Uterus (tissue), 2 donors: ENCODE measurements at regions not wholly inside any gene's neighbourhood (a gene's known extent, or its start where the extent isn't known, plus 50 kb on each side); places are given as distances from the start of the nearest gene placed in this dataset.

ENCODE experiments used
- POLR2A ChIP-seq, 2 donors: fragments of 450-650 bp; IDR thresholded peaks; one replicate each; pipeline ENCODE4 v1.6.1; 2016; ENCODE audit warnings: antibody characterized with exemption in 2 of 2, mild to moderate bottlenecking in 1 of 2, moderate library complexity in 1 of 2
- TF ChIP-seq, protein P1 (sequence below), 4 experiments: fragments of 200-600 bp in 2 of 4; fragments of 450-650 bp in 2 of 4; sonication (generic) in 2 of 4; IDR thresholded peaks; one replicate each; pipeline ENCODE4 v1.5.1; 2016 to 2019; ENCODE audit warnings: antibody characterized with exemption in 4 of 4, mild to moderate bottlenecking in 2 of 4, moderate library complexity in 1 of 4

- TF ChIP-seq, protein P1, sequence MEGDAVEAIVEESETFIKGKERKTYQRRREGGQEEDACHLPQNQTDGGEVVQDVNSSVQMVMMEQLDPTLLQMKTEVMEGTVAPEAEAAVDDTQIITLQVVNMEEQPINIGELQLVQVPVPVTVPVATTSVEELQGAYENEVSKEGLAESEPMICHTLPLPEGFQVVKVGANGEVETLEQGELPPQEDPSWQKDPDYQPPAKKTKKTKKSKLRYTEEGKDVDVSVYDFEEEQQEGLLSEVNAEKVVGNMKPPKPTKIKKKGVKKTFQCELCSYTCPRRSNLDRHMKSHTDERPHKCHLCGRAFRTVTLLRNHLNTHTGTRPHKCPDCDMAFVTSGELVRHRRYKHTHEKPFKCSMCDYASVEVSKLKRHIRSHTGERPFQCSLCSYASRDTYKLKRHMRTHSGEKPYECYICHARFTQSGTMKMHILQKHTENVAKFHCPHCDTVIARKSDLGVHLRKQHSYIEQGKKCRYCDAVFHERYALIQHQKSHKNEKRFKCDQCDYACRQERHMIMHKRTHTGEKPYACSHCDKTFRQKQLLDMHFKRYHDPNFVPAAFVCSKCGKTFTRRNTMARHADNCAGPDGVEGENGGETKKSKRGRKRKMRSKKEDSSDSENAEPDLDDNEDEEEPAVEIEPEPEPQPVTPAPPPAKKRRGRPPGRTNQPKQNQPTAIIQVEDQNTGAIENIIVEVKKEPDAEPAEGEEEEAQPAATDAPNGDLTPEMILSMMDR (IDR thresholded peaks at IDR 0.05), result no peak
- no peak for TF ChIP-seq POLR2A (IDR thresholded peaks at IDR 0.05)
Measured at GRCh38 chr13:74197677-74198429, 63.6 kb upstream of the KLF12 start.
